GM23338 (cell line): ENCODE measurements at regions not wholly inside any gene's neighbourhood (a gene's known extent, or its start where the extent isn't known, plus 50 kb on each side); places are given as distances from the start of the nearest gene placed in this dataset.

Source experiments
- ATAC-seq: fragments of 200-7000 bp; cut with Tn5 transposase; 3 replicates; pipeline ENCODE4 v1.9.1; 2020
- DNase-seq: peaks from one replicate; pipeline ENCODE4 v3.0.0-alpha.2; 2015; ENCODE audit warnings: low spot score
- H2AFZ ChIP-seq: fragments of 200-600 bp; sonication (generic); 2 replicates; pipeline ENCODE4 v1.8.0; 2016; ENCODE audit warnings: antibody characterized with exemption, mild to moderate bottlenecking, moderate library complexity
- H3F3A ChIP-seq: fragments of 200-600 bp; sonication (generic); replicated peaks from 2 replicates; pipeline ENCODE4 v1.8.0; 2017; ENCODE audit warnings: antibody characterized with exemption, mixed run types, low read depth
- H3K27ac ChIP-seq: fragments of 200-600 bp; sonication (generic); 2 replicates; pipeline ENCODE4 v1.6.1; 2016; ENCODE audit warnings: low read depth
- H3K27me3 ChIP-seq: fragments of 200-600 bp; sonication (generic); 2 replicates; pipeline ENCODE4 v1.8.0; 2016; ENCODE audit warnings: mild to moderate bottlenecking, mixed run types, moderate library complexity; ENCODE audit not compliant: insufficient read depth
- H3K36me3 ChIP-seq: fragments of 200-600 bp; sonication (generic); 2 replicates; pipeline ENCODE4 v1.8.0; 2016; ENCODE audit warnings: mild to moderate bottlenecking; ENCODE audit not compliant: insufficient read depth
- H3K4me1 ChIP-seq: fragments of 200-600 bp; sonication (generic); 2 replicates; pipeline ENCODE4 v1.8.0; 2016; ENCODE audit warnings: mild to moderate bottlenecking, moderate library complexity; ENCODE audit not compliant: insufficient read depth
- H3K4me2 ChIP-seq: fragments of 200-600 bp; sonication (generic); 2 replicates; pipeline ENCODE4 v1.7.1; 2017; ENCODE audit warnings: mixed run types
- H3K4me3 ChIP-seq: fragments of 200-600 bp; sonication (generic); 2 replicates; pipeline ENCODE4 v1.6.1; 2016; ENCODE audit warnings: mixed run types
- H3K79me2 ChIP-seq: fragments of 200-600 bp; sonication (generic); replicated peaks from 2 replicates; pipeline ENCODE4 v1.8.0; 2017; ENCODE audit warnings: mild to moderate bottlenecking; ENCODE audit not compliant: insufficient read depth
- H3K9me2 ChIP-seq: fragments of 200-600 bp; sonication (generic); 2 replicates; pipeline ENCODE4 v1.8.0; 2017; ENCODE audit not compliant: insufficient read depth
- H4K20me1 ChIP-seq: fragments of 200-600 bp; sonication (generic); replicated peaks from 2 replicates; pipeline ENCODE4 v1.8.0; 2017; ENCODE audit warnings: mild to moderate bottlenecking; ENCODE audit not compliant: insufficient read depth
- H3K27ac Mint-ChIP-seq: 2 replicates; pipeline ENCODE4 v1.8.0; 2020; ENCODE audit warnings: inconsistent platforms, mild to moderate bottlenecking, moderate library complexity, mixed read lengths
- H3K27me3 Mint-ChIP-seq: 3 replicates; pipeline ENCODE4 v1.8.0; 2022; ENCODE audit warnings: low read depth, mild to moderate bottlenecking, moderate library complexity, mixed read lengths, inconsistent platforms; ENCODE audit not compliant: insufficient read depth, poor library complexity
- H3K36me3 Mint-ChIP-seq: 3 replicates; pipeline ENCODE4 v1.8.0; 2021; ENCODE audit warnings: low read depth, mild to moderate bottlenecking, inconsistent platforms, moderate library complexity, mixed read lengths
- H3K4me1 Mint-ChIP-seq: 3 replicates; pipeline ENCODE4 v1.8.0; 2020; ENCODE audit warnings: mild to moderate bottlenecking, inconsistent platforms, mixed read lengths
- H3K4me3 Mint-ChIP-seq: 3 replicates; pipeline ENCODE4 v1.8.0; 2021; ENCODE audit warnings: moderate library complexity, mild to moderate bottlenecking, inconsistent platforms, mixed read lengths
- H3K9me3 Mint-ChIP-seq: 3 replicates; pipeline ENCODE4 v1.8.0; 2020; ENCODE audit warnings: moderate library complexity, mild to moderate bottlenecking, inconsistent platforms, mixed read lengths
- CREB1 ChIP-seq: fragments of 250-450 bp; sonication (Bioruptor Pico); IDR thresholded peaks from 2 replicates; pipeline ENCODE4 v1.5.0; 2020; ENCODE audit warnings: low read depth, mild to moderate bottlenecking, moderate library complexity
- ETS1 ChIP-seq: IDR thresholded peaks from 2 replicates; pipeline ENCODE4 v1.6.1; 2016; ENCODE audit warnings: antibody characterized with exemption
- EZH2 ChIP-seq: fragments of 200-600 bp; sonication (generic); IDR thresholded peaks from one replicate; pipeline ENCODE4 v1.8.0; 2017; ENCODE audit warnings: antibody characterized with exemption, mild to moderate bottlenecking, low read depth; ENCODE audit not compliant: unreplicated experiment
- JUNB ChIP-seq: IDR thresholded peaks from one replicate; pipeline ENCODE4 v1.6.1; 2016; ENCODE audit warnings: antibody characterized with exemption; ENCODE audit not compliant: unreplicated experiment
- NANOG ChIP-seq: IDR thresholded peaks from 2 replicates; pipeline ENCODE4 v1.6.1; 2016; ENCODE audit warnings: antibody characterized with exemption, borderline replicate concordance
- POLR2AphosphoS5 ChIP-seq: IDR thresholded peaks from 2 replicates; pipeline ENCODE4 v1.6.1; 2016; ENCODE audit warnings: antibody characterized with exemption, low read depth
- STAT1 ChIP-seq: IDR thresholded peaks from one replicate; pipeline ENCODE4 v1.6.1; 2016; ENCODE audit warnings: antibody characterized with exemption; ENCODE audit not compliant: unreplicated experiment
- ZNF331 ChIP-seq: fragments of 250-450 bp; sonication (Bioruptor Pico); IDR thresholded peaks from 2 replicates; pipeline ENCODE4 v1.5.0; 2020; ENCODE audit warnings: low read depth, mild to moderate bottlenecking, moderate library complexity
- TF ChIP-seq, protein P1 (sequence below): IDR thresholded peaks from one replicate; pipeline ENCODE4 v1.6.1; 2018; ENCODE audit warnings: antibody characterized with exemption; ENCODE audit not compliant: unreplicated experiment
- TF ChIP-seq, protein P2 (sequence below), 2 experiments: fragments of 200-600 bp in 1 of 2; sonication (generic) in 1 of 2; conservative IDR thresholded peaks; 2 replicates each; pipeline versions ENCODE4 v1.5.1 to v1.6.1; 2016 to 2017; ENCODE audit warnings: antibody characterized with exemption in 2 of 2, low read depth in 2 of 2, mild to moderate bottlenecking in 2 of 2, moderate library complexity in 1 of 2

GRCh38 chr2:201952187-201952586 is 81.5 kb upstream of the FZD7 start (continued):
- TF ChIP-seq, protein P1, sequence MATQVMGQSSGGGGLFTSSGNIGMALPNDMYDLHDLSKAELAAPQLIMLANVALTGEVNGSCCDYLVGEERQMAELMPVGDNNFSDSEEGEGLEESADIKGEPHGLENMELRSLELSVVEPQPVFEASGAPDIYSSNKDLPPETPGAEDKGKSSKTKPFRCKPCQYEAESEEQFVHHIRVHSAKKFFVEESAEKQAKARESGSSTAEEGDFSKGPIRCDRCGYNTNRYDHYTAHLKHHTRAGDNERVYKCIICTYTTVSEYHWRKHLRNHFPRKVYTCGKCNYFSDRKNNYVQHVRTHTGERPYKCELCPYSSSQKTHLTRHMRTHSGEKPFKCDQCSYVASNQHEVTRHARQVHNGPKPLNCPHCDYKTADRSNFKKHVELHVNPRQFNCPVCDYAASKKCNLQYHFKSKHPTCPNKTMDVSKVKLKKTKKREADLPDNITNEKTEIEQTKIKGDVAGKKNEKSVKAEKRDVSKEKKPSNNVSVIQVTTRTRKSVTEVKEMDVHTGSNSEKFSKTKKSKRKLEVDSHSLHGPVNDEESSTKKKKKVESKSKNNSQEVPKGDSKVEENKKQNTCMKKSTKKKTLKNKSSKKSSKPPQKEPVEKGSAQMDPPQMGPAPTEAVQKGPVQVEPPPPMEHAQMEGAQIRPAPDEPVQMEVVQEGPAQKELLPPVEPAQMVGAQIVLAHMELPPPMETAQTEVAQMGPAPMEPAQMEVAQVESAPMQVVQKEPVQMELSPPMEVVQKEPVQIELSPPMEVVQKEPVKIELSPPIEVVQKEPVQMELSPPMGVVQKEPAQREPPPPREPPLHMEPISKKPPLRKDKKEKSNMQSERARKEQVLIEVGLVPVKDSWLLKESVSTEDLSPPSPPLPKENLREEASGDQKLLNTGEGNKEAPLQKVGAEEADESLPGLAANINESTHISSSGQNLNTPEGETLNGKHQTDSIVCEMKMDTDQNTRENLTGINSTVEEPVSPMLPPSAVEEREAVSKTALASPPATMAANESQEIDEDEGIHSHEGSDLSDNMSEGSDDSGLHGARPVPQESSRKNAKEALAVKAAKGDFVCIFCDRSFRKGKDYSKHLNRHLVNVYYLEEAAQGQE = no peak
- no peak for TF ChIP-seq POLR2AphosphoS5
- TF ChIP-seq, protein P2, sequence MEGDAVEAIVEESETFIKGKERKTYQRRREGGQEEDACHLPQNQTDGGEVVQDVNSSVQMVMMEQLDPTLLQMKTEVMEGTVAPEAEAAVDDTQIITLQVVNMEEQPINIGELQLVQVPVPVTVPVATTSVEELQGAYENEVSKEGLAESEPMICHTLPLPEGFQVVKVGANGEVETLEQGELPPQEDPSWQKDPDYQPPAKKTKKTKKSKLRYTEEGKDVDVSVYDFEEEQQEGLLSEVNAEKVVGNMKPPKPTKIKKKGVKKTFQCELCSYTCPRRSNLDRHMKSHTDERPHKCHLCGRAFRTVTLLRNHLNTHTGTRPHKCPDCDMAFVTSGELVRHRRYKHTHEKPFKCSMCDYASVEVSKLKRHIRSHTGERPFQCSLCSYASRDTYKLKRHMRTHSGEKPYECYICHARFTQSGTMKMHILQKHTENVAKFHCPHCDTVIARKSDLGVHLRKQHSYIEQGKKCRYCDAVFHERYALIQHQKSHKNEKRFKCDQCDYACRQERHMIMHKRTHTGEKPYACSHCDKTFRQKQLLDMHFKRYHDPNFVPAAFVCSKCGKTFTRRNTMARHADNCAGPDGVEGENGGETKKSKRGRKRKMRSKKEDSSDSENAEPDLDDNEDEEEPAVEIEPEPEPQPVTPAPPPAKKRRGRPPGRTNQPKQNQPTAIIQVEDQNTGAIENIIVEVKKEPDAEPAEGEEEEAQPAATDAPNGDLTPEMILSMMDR (conservative IDR thresholded peaks at IDR 0.05; ENCODE audit: low read depth in 2 of 2) = no peak
- no peak for TF ChIP-seq CREB1 (CRISPR knock-in tag)
- no peak for TF ChIP-seq ETS1

DNA sequence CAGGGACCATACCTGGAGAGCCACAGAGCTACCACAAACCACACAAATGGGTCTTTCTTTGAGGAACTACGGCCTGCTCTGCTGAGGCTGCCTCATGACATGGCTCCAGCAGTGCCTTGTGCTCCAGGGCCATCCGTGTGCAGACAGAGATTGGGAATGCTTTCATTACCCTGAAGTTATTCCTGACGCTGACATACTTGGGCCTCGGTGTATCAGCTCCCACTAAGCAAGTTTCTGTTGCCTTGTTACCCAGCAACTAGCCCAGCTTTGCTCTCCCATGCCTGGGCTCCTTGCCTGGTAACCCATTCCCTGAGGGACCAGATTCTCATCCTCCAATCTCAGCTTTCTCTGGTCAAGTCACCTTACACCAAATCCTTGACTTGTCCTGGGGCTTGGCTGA is 80.3 kb upstream of the FZD7 start:
- Mint-ChIP-seq H3K4me1 (peaks cover 46% of the 10 kb centered on the region), H3K9me3 (no peaks in the 10 kb centered on the region; the same call in 2 of the 3 replicates), H3K4me3 (no peak overlapping the region), H3K27ac (no peak overlapping the region), H3K27me3 (peaks cover 2% of the 10 kb centered on the region), H3K36me3 (no peaks in the 10 kb centered on the region)
- H3K27ac ChIP-seq = no peak overlapping the region
- H3K4me3 ChIP-seq = no peak overlapping the region
- H3F3A ChIP-seq = peaks cover 5% of the 10 kb centered on the region; the same call in 1 of the 2 replicates
- no peaks in the 10 kb centered on the region for H3K9me2 ChIP-seq
- no peaks in the 10 kb centered on the region for H3K27me3 ChIP-seq
- H3K4me2 ChIP-seq = peak overlapping the region; percentile 53; the same call in 1 of the 2 replicates
- H4K20me1 ChIP-seq = no peaks in the 10 kb centered on the region
- H3K36me3 ChIP-seq = no peaks in the 10 kb centered on the region
- peaks cover 43% of the 10 kb centered on the region for H3K4me1 ChIP-seq
- no peak for DNase-seq
- peaks cover 7% of the 10 kb centered on the region for H3K79me2 ChIP-seq
- H2AFZ ChIP-seq = no peak overlapping the region
- ATAC-seq = no peak
- TF ChIP-seq ETS1 = no peak
- TF ChIP-seq, protein P1 = no peak
- no peak for TF ChIP-seq NANOG
- no peak for TF ChIP-seq JUNB
- no peak for TF ChIP-seq EZH2
- TF ChIP-seq STAT1 = no peak
- no peak for TF ChIP-seq ZNF331 (CRISPR knock-in tag)
- TF ChIP-seq, protein P2 (conservative IDR thresholded peaks at IDR 0.05; ENCODE audit: low read depth in 2 of 2) = no peak
